ENCODE measurements at regions not wholly inside any gene's neighbourhood (a gene's known extent, or its start where the extent isn't known, plus 50 kb on each side); places are given as distances from the start of the nearest gene placed in this dataset.

DNA sequence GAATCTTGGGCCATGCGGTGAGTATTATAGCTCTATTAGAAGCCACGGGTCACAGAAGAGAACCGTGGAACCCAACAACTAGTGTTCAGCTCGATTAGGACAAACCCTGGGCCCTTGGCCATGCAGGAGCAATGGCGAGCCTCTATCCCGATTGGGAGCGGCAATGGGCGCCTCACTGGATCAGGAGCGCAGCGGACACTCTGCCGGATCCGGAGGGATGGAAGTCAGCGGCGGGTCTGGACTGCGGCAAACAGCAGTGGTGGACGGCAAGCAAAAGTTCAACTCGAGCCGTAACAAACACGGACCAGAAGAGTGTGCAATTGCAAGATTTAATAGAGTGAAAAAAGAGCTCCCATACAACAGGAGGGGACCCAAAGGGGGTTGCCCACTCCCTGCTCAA lies 1481.9 kb downstream of the PCDH9 start:
- Histone ChIP-seq H3K27ac (ENCODE audit: low read depth in 1 of 2, low read length in 2 of 2) (no peak overlapping the region), H3K36me3 (ENCODE audit: control insufficient read depth in 4 of 4, insufficient read depth in 3 of 4, low read depth in 1 of 4, low read length in 3 of 4) (no peaks in the 10 kb centered on the region), H3K9ac (ENCODE audit: low read depth in 1 of 2, low read length in 2 of 2) (no peak overlapping the region), H3K9me3 (ENCODE audit: control insufficient read depth in 4 of 4, low read length in 3 of 4) (no peaks in the 10 kb centered on the region), H3K4me3 (ENCODE audit: low read depth in 1 of 3, low read length in 3 of 3) (no peak overlapping the region), H3K27me3 (ENCODE audit: control insufficient read depth in 4 of 4, insufficient read depth in 4 of 4, low read length in 3 of 4) (no peaks in the 10 kb centered on the region), H3K4me1 (ENCODE audit: control insufficient read depth in 4 of 4, insufficient read depth in 4 of 4, low read length in 3 of 4) (no peaks in the 10 kb centered on the region)
- WGBS = 89% methylated on average over 19 of the region's 19 CpGs
- no peak for TF ChIP-seq YY1 (IDR thresholded peaks at IDR 0.05)
- TF ChIP-seq NR2F2 (IDR thresholded peaks at IDR 0.05) = no peak
- TF ChIP-seq JUND (IDR thresholded peaks at IDR 0.05) = no peak
- TF ChIP-seq, protein P1, sequence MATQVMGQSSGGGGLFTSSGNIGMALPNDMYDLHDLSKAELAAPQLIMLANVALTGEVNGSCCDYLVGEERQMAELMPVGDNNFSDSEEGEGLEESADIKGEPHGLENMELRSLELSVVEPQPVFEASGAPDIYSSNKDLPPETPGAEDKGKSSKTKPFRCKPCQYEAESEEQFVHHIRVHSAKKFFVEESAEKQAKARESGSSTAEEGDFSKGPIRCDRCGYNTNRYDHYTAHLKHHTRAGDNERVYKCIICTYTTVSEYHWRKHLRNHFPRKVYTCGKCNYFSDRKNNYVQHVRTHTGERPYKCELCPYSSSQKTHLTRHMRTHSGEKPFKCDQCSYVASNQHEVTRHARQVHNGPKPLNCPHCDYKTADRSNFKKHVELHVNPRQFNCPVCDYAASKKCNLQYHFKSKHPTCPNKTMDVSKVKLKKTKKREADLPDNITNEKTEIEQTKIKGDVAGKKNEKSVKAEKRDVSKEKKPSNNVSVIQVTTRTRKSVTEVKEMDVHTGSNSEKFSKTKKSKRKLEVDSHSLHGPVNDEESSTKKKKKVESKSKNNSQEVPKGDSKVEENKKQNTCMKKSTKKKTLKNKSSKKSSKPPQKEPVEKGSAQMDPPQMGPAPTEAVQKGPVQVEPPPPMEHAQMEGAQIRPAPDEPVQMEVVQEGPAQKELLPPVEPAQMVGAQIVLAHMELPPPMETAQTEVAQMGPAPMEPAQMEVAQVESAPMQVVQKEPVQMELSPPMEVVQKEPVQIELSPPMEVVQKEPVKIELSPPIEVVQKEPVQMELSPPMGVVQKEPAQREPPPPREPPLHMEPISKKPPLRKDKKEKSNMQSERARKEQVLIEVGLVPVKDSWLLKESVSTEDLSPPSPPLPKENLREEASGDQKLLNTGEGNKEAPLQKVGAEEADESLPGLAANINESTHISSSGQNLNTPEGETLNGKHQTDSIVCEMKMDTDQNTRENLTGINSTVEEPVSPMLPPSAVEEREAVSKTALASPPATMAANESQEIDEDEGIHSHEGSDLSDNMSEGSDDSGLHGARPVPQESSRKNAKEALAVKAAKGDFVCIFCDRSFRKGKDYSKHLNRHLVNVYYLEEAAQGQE (IDR thresholded peaks at IDR 0.05) = no peak
- no peak for TF ChIP-seq EGR1 (IDR thresholded peaks at IDR 0.05; ENCODE audit: low read depth in 2 of 2)
- TF ChIP-seq, protein P2, sequence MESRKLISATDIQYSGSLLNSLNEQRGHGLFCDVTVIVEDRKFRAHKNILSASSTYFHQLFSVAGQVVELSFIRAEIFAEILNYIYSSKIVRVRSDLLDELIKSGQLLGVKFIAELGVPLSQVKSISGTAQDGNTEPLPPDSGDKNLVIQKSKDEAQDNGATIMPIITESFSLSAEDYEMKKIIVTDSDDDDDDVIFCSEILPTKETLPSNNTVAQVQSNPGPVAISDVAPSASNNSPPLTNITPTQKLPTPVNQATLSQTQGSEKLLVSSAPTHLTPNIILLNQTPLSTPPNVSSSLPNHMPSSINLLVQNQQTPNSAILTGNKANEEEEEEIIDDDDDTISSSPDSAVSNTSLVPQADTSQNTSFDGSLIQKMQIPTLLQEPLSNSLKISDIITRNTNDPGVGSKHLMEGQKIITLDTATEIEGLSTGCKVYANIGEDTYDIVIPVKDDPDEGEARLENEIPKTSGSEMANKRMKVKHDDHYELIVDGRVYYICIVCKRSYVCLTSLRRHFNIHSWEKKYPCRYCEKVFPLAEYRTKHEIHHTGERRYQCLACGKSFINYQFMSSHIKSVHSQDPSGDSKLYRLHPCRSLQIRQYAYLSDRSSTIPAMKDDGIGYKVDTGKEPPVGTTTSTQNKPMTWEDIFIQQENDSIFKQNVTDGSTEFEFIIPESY (IDR thresholded peaks at IDR 0.05) = no peak
- TF ChIP-seq HNF4A (conservative IDR thresholded peaks at IDR 0.05) = no peak
- TF ChIP-seq SP1 (IDR thresholded peaks at IDR 0.05) = no peak
- TF ChIP-seq, protein P3, sequence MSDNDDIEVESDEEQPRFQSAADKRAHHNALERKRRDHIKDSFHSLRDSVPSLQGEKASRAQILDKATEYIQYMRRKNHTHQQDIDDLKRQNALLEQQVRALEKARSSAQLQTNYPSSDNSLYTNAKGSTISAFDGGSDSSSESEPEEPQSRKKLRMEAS (IDR thresholded peaks at IDR 0.05) = no peak
- no peak for TF ChIP-seq RXRA (IDR thresholded peaks at IDR 0.05)
- TF ChIP-seq TAF1 (conservative IDR thresholded peaks at IDR 0.05) = no peak
- no peak for TF ChIP-seq FOXA1 (IDR thresholded peaks at IDR 0.05)
- TF ChIP-seq, protein P4, sequence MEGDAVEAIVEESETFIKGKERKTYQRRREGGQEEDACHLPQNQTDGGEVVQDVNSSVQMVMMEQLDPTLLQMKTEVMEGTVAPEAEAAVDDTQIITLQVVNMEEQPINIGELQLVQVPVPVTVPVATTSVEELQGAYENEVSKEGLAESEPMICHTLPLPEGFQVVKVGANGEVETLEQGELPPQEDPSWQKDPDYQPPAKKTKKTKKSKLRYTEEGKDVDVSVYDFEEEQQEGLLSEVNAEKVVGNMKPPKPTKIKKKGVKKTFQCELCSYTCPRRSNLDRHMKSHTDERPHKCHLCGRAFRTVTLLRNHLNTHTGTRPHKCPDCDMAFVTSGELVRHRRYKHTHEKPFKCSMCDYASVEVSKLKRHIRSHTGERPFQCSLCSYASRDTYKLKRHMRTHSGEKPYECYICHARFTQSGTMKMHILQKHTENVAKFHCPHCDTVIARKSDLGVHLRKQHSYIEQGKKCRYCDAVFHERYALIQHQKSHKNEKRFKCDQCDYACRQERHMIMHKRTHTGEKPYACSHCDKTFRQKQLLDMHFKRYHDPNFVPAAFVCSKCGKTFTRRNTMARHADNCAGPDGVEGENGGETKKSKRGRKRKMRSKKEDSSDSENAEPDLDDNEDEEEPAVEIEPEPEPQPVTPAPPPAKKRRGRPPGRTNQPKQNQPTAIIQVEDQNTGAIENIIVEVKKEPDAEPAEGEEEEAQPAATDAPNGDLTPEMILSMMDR (IDR thresholded peaks at IDR 0.05; ENCODE audit: low read depth, low read length, missing input control) = no peak
- TF ChIP-seq GABPA (IDR thresholded peaks at IDR 0.05 in 1 of 2, conservative IDR thresholded peaks at IDR 0.05 in 1 of 2) = no peak
- TF ChIP-seq, protein P5, sequence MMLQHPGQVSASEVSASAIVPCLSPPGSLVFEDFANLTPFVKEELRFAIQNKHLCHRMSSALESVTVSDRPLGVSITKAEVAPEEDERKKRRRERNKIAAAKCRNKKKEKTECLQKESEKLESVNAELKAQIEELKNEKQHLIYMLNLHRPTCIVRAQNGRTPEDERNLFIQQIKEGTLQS (IDR thresholded peaks at IDR 0.05) = no peak
- TF ChIP-seq FOXA2 (IDR thresholded peaks at IDR 0.05) = no peak
- no peak for DNase-seq (ENCODE audit: low spot score)

DNA sequence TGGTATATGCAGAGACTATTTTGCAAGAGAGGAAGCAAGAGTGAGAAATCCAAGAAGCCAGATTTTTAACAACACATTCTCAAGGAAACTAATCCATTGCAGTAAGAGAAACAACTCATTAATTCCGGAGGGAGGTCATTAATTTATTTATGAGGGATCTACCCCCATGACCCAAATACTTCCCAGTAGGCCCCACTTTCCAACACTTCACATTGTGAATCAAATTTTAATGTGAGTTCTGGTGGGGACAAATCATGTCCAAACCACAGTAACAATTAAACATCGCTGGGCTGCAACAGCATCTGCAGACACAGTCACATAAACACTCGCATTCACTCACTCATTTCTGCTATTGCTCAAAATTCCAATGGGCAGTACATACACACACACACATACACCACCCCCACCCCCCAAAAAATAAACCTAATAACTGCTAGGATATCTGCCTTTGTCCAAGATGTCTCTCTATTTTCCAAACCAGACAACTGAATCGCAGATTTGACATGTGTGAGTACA lies 1483.7 kb downstream of the PCDH9 start:
- Histone ChIP-seq H3K4me1 (ENCODE audit: control insufficient read depth in 4 of 4, insufficient read depth in 4 of 4, low read length in 3 of 4) (no peaks in the 10 kb centered on the region), H3K9ac (ENCODE audit: low read depth in 1 of 2, low read length in 2 of 2) (no peak overlapping the region), H3K4me3 (ENCODE audit: low read depth in 1 of 3, low read length in 3 of 3) (no peak overlapping the region), H3K27ac (ENCODE audit: low read depth in 1 of 2, low read length in 2 of 2) (no peak overlapping the region), H3K36me3 (ENCODE audit: control insufficient read depth in 4 of 4, insufficient read depth in 3 of 4, low read depth in 1 of 4, low read length in 3 of 4) (no peaks in the 10 kb centered on the region), H3K9me3 (ENCODE audit: control insufficient read depth in 4 of 4, low read length in 3 of 4) (no peaks in the 10 kb centered on the region), H3K27me3 (ENCODE audit: control insufficient read depth in 4 of 4, insufficient read depth in 4 of 4, low read length in 3 of 4) (no peaks in the 10 kb centered on the region)
- WGBS = 81% methylated on average over 4 of the region's 4 CpGs
- TF ChIP-seq, protein P4 (IDR thresholded peaks at IDR 0.05; ENCODE audit: low read depth, low read length, missing input control) = no peak
- TF ChIP-seq EGR1 (IDR thresholded peaks at IDR 0.05; ENCODE audit: low read depth in 2 of 2) (no peak), JUND (IDR thresholded peaks at IDR 0.05) (no peak), YY1 (IDR thresholded peaks at IDR 0.05) (no peak), RXRA (IDR thresholded peaks at IDR 0.05) (no peak), FOXA2 (IDR thresholded peaks at IDR 0.05) (no peak), SP1 (IDR thresholded peaks at IDR 0.05) (no peak), HNF4A (conservative IDR thresholded peaks at IDR 0.05) (no peak)
- no peak for DNase-seq (ENCODE audit: low spot score)

All from liver (tissue), 8 donors.